GM18498 (cell line): ENCODE measurements at regions not wholly inside any gene's neighbourhood (a gene's known extent, or its start where the extent isn't known, plus 50 kb on each side); places are given as distances from the start of the nearest gene placed in this dataset.
"Not testable (repeated sequence)": the region's sequence is repeated elsewhere in the genome, so short reads cannot be mapped to it uniquely, and the experiment has no call there.

Experiments
- ATAC-seq: cut with Tn5 transposase; IDR thresholded peaks from one replicate; pipeline ENCODE4 v1.9.1; 2021; ENCODE audit warnings: mild to moderate bottlenecking, moderate library complexity; ENCODE audit not compliant: unreplicated experiment

DNA sequence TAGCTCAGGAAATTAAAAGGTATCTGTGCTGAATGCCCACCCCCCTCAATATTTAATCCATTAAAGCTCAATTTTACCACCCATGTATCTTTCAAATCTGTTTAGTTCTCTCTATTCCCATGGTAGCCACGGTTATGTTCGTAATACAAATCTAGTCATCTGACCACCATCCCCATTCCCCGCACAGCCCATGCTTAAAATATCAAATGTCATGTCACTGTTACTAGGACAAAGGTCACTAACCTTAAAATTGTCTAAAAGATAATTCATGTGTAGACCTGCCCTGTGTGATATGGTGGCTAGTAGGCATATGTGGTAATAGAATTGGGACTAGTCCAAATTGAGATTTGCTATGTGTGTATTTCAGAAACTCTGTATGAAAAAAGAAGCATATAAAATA, 728.5 kb upstream of the B3GALT2 start:
- ATAC-seq = no peak

DNA sequence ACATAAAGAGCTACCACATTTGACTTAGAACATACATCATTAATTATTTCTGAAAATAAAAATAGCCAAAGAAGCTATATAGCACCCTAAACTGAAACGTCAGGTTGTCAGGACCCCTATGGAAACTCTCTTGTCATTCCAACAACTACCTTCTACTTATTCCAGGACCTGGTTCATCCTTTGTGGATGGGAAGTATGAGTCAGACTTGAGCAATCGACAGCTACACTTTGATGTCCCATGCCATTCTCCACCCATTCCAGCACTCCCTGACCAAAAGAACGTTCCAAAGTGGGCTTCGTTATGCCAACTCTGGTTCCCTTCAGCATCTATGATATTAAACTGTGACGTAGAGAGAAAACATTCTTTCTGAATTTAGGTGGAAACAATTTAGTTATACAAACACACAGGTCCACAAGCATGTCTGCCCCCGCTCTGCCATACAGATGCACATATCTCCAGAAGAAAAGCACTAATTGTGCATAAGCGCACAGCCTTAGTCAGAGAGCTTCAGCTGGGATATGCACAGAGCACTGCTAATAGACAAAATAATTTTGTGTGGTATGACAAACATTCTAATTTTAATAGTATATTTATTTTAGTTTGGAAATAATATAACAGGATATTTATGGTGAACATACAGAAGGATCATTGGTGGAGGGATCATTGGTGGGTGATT, 723.1 kb upstream of the B3GALT2 start:
- ATAC-seq = no peak

DNA sequence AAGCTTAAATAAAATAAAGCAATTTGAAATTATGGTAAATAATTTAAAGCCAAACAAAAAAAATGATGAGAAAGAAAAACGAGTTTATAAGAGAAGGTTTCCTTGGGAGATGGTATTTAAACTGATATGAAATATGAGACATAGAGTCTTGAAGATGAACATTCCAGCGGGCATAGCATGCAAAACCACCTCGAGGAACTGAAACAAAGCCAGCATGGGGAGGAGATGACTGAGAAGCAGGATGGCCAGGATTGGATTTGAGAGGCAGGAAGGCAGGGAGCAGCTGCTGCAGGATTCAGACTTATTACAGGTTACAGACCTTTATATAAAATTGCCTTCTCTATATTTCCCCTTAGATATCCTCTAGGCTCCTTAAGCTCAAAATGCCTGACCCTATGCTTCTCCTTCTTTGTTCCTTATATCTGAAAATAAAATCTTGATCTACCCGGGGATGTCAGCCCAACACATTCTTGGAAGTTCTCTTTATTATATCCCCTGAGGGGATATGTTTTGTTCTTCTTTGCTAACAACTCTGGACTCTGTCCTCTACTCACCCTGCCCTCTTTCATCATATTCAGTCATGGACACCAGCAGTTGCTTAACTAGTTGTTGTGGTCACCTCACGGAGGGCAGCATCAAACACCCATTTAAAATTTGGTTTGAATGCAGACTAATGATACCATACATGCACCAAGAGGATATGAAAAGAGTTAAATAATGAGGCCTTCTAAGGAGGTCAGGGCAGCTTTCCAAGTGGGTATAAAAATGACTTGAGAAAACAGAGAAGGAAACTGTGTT, 719.1 kb upstream of the B3GALT2 start:
- ATAC-seq = no peak

DNA sequence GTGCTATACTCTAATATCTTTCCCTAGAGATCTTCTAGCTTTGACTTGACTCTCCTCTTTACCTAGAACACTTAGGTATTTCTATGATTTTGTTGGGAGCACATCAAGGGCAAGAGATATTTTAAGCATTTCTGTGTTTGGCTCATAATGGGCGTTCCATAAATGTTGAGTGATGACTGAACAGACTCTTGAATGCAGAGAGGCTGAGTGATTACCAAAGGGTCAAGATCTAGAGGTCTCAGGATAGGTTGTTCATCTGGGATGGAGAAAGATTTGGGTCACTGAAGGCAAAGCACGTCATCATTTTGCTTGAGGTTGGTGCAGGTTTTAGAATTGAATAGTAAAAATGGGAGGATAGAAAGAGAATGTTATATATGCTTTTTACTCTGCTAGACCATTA, 705.4 kb upstream of the B3GALT2 start:
- no peak for ATAC-seq

DNA sequence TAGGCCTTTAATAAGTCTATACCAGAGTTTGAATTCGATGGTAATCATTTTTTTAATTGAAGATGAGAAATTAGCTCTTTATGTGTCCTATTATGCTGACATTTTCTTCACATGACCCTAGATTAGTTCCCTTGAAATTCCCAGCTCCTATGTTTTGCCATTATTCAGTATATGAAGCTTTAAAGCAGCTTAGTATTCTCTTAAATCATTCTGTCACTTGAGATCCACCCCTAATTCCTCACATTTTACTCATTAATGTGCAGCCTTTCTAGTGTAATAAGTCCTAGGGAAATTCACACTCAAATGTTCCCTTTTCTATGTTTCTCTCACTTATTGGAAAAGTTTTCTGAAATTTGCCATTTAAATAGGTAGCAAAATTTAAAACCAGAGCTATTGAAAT, 704.5 kb upstream of the B3GALT2 start:
- ATAC-seq = no peak

DNA sequence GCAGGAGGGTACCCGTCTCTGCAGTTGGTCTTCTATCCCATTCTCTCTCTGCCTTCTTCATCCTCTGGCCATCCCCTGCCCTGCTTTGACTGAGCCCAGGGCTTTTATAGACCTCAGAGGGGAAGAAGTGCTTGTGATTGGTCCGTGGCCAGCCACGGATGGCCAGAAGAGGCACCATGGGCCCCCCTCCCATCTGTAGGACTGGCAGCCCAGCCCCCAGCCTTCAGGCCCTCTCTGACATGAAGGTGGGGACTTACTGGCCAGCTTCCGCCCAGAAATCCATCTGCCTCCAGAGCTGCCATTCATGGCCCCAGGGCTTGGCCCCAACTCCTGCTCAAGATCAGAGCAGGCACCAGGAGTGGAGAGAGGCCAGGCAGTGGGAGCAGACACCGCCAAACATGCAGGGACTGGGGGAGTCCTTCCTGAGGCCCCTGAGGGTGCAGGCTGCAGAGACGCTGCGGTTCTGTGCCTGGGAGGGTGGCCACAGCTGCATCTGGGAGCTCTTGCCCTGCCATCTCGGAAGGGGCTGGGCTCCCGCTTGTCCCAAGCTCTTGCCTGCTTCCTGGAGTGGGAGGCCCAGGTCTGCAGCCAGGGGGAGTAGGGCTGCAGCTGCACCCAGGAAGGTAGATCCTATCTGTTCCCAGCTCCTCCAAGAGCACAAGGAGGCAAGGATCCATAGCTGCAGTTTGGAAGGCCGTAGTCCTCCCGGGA, 698.6 kb upstream of the B3GALT2 start:
- ATAC-seq = no peak

DNA sequence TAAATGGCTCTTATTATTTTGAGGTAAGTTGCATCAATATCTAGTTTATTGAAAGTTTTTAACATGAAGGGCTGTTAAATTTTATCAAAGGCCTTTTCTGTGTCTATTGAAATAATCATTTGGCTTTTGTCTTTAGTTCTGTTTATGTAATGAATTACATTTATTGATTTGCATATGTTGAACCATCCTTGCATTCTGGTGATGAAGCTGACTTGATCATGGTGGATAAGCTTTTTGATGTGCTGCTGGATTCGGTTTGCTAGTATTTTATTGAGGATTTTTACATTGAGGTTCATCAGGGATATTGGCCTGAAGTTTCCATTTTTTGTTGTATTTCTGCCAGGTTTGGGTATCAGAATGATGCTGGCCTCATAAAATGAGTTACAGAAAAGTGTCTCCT, 691.5 kb upstream of the B3GALT2 start:
- ATAC-seq = not testable (repeated sequence)

DNA sequence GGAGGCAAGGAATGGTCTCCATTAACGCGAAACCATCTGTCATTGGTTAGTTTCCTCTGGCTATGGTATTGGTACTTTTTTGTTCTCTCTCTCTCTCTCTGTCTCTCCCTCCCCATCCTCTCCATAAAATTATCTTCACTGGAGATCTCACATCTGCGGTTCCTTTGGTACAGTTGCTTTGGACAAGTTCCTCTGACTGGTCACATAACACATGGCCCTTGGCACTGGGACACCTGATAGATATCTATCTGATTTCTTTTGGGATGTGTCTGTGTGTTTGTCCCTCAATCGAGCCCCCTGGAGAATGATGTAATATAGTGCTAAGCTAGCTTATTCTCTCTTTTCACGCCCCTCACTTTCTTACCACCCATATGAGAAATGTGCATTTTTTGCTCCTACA, 682.0 kb upstream of the B3GALT2 start:
- ATAC-seq = no peak

DNA sequence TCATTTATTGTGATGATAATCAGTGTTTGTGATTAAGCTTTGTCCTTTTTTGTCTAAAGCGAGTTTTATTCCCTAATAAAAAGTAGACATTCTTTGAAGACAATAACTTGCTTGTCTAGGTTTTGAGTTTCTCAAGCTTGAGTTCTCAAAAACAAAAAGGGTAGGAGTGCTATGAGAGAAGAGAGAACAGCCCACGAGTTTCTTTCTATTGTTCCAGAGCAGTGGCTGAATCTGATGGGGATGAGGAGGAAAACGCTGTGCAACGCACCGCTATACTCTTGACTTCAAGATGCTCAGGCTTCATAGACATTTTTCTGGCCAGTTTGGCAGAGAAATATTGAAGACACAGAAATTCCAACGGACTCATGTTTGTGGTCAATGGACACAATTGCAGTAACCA, 669.8 kb upstream of the B3GALT2 start:
- no peak for ATAC-seq

DNA sequence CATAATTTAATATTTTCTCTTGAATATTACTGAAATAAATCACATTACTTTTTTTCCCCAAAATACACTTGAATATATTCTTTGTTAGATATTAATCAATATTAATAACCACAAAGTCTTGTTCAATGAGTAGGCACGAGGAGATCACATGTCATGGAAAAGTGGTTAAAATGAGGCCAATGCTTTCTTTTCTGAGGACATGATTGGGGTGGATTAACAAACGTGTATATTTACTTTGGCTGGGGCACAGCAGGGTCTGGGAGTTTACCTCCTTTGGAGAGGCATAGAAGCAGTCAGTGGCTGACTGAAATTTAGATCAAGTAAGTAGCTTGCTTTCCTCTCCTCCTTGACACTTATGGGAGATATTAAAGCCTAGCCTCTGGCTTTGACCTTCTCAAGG, 664.3 kb upstream of the B3GALT2 start:
- ATAC-seq = no peak

DNA sequence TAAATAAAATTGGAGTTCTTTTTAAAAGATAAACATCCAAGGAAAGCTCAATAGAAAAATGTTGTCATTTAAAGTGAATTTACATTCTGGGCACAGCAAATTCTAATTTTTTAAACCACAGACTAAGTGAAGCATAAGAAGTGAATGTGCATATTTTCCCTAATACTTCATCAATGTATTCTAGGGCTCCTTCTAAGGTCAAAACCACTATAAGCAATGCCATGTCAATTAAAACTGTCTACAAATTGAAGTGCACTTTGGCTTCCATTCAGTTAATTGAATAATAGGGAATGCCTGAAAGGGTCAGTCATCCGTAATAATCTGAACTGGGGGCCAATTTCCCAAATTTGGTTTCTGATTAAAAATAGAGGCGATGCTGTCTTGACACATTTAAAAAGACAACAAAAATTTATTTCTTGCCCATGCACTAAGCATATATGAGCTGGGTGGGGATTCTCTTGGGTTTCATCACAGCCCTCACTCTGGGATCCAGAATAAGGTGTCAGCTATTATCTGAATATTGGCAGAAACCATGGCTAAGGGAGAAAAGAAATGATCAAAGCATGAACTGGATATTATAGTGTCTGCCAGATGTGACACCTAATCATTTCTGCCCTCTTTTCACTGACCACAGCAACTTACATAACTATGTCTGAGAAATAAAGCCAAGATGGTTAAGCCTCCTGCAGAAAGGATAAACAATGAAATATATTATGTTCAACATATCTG, 660.6 kb upstream of the B3GALT2 start:
- no peak for ATAC-seq

DNA sequence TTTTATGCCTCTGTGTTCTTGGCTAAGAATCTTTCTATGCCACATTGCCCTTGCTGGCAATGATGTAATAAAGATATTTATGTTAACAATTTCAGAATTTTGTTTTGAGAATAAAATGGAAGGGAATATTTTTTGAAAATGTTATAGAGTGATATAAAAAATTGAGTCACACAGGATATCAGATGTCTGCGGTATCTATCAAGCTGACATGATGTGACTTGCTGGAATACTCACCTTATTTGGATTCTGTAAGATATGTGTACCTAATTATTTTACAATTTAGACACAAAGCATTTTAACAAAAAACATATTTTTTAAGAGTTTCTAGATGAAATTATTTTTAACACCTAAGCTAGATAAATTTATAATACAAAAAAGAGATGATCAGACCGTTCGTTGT, 660.0 kb upstream of the B3GALT2 start:
- no peak for ATAC-seq

DNA sequence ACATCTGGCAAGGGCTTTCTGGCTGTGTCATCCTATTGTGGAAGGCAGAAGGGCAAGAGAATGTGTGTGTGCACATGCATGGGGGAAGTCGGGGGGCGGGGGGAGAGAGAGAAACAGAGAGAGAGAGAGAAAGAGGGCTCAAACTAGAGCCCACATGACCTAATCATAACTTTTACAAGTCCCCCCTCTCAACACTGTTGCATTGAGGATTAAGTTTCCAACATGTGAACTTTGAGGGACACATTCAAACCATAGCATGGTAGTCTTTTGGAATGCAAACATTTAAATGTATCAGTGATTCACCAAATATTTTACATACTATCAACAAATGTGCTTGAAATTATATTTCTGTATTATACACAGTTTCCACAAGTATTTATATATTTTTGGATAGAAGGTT, 655.4 kb upstream of the B3GALT2 start:
- no peak for ATAC-seq

DNA sequence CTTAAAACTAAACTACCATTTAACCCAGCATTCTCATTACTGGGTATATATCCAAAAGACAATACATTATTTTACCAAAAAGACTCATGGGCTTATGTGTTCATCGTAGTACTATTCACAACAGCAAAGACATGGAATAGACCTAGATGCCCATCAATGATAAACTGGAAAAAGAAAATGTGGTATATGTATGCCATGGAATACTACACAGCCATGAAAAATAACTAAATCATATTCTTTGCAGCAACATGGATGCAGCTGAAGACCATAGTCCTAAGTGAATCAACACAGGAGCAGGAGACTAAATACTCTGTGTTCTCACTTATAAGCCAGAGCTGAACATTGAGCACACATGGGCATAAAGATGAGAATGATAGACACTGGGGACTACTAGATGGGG, 645.1 kb upstream of the B3GALT2 start:
- ATAC-seq = no peak

DNA sequence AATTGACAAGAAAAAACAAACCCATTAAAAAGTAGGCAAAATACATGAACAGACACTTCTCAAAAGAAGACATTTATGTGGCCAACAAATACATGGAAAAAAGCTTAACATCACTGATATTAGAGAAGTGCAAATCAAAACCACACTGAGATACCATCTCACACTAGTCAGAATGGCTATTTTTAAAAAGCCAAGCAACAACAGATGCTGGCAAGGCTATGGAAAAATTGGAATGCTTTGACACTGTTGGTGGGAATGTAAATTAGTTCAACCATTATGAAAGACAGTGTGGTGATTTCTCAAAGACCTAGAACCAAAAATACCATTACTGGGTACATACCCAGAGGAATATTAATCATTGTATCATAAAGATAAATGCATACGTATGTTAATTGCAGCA, 641.1 kb upstream of the B3GALT2 start:
- ATAC-seq = no peak

DNA sequence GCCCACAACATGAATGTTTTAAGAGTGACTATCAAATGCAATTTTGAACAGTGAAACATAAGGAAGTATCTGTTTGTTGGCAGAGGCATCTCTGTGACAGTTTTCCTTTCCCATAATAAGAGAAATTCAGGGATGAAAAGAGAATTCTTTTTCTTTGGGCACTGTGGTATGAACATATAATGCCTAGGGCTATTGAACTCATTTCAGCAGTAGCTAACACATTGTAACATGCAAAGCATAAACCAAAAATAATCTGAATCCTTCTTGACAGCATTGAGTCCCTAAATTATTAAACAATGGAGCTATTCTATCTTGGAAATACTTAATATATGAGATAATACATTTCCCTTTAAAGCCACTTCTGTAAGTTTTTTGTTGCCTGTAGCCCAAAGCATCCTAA, 633.0 kb upstream of the B3GALT2 start:
- no peak for ATAC-seq

DNA sequence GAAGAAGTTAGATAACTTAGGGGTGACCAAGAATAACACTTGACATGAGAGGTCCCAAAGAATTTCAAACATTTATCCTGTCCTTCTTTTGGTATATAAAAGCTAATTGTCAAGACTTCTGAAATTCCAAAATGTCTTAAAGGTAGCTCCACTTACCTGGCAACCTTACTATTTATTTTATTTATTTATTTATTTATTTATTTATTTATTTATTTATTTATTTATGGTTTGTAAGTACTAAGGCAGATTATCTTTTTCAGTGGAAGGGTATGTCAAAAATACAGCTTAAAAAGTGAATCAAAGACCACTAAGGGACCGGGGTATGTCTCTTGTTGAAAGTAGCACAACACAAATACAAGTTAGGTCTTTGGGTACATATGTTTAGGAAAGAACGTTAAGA, 620.8 kb upstream of the B3GALT2 start:
- ATAC-seq = no peak

DNA sequence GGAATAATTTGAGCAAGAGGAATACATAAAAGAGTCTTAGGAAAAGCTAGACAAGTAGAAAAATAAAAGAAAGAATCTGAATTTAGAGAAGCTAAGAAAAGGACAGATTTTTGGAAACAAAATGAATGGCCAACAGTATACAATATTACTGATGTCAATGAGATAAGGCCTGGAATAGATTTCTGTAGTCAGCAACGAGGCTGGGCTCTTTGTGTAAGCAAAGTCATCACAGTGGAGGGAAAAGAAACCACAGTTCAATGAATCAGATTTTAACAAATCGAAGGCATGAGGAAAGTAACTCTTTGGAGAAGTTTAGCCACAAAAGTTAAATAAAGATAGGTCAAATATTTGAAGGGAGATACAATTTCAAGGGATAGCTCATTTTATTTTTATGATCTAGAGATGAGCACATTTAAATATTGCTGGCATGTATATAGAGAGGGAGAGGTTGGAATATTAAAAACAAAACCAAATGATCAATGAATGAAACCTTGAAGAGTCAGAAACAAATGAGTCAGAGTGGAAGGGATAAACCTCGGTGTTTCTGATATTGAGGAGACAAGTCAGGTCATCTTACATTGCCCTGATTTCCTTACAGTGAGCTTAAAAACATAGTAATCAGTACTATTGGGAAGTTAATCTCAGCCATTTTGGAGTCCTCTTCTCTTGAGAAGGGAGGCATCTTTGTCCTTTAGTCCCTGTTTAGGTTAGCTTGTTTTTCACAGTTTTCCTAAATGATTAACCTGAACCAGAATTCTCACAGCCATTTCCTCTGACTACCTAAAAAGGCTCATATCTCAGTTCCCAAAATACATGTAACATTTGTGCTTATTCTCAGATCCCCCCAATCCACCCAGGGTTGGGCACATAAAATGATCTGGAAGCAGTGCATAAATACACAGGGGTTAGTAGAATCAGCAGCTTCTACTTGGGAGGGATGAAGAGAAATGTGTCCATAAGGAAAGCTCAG, 620.0 kb upstream of the B3GALT2 start:
- peak; percentile 58 for ATAC-seq

DNA sequence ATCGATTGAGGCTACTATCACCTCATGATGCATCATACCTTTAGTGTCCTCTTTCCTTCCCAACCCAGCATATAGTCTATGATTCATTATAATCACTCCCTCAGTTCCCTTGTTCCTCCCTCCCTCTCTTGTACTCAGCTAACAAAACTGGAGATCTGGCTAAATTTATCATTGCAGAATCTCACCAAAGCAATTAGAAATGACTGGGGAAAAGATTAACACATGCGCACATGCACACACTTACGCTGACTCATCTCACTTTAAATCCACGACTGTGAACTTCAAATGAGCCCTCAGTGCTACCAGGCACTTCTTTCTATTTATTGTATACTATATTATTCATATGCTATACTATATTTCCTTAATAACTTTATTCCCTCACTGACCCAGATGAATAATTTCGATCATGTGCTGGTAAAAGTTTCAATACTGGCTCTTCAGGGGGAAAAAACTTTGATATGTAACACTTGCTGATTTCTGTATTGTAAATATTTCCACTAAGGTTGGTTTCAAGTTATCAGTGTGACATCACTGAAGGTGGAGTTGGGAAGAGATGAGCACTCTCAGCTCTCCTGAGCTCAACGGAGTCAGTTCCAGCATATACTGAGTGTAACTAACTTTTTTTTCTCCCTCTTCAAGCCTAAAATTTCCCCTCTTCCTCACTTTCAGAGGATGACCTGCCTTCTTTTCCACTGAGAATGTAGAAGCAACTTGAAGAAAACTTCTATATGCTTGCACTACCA, 613.7 kb upstream of the B3GALT2 start:
- ATAC-seq = no peak

DNA sequence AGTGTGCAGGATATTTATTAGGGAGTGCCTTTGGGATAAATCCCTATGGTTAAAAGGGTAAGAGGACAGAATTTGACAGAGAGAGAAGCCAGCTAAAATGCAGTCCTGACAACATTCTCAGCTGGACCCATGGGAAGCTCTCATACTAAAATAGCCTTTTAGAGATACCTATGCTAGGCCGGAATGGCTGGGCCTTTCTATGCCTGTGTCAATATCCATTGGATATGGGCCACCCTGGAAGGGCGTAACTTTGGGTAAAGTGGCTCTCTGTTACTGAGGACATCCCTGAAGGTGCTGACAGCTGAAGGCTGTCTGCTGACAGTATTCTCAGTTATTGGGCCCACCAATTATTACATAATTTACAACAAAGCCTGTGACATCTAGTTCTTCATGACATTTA, 613.0 kb upstream of the B3GALT2 start:
- no peak for ATAC-seq
